ENCODE measurements at regions not wholly inside any gene's neighbourhood (a gene's known extent, or its start where the extent isn't known, plus 50 kb on each side); places are given as distances from the start of the nearest gene placed in this dataset.

DNA sequence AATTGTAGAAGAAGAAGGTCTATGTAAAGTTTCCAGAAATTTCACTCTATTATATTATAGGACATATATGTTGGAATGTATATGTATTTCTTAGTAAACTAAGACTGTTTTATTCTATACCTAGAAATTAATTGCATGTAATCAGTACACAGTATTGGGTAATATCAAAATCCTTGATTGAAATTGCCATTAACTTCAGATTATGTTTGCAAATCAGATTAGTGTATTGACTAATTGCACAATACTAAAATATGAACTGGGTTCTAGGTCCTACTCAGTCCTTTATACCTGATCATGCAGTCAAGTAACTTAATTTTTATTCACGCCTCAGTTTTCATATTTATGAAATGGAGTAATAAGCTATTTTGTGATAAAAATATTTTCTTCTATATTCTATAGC is 950.3 kb upstream of the ADGRL3 start:
- DNase-seq (no peak), ATAC-seq (no peak)
- intact Hi-C loops (cut with DNase I) = no loop called here
- H3K9me3 ChIP-seq (ENCODE audit: control insufficient read depth, low read length) = no peaks in the 10 kb centered on the region
- 91% methylated on average over 1 of the region's 1 CpG for WGBS
- H3K27me3 ChIP-seq (ENCODE audit: control insufficient read depth, insufficient read depth) = no peaks in the 10 kb centered on the region
- H3K4me1 ChIP-seq (ENCODE audit: control insufficient read depth, insufficient read depth, low read length) = no peaks in the 10 kb centered on the region
- no peak overlapping the region for H3K4me3 ChIP-seq (ENCODE audit: low read length)
- H3K27ac ChIP-seq (ENCODE audit: low read length) = no peak overlapping the region

DNA sequence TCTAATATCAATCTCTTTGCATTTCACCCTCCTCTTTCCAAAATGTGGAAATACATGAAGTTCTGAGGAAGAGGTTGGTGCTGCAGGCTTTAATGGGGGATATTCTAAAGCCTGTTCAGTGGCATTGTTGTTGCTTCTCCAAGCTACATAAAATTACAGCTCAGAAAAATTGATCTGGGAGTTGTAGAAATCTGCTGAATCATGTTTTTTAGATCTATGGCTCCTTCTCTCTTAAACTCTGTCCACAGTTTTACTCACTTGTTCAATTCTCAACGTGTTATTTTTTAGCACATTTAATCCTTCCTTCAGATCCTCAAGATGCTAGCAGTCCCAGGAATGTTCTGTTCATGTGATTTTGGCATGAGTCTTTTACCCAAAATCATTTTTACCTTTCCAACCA is 949.5 kb upstream of the ADGRL3 start:
- no peak overlapping the region for H3K4me3 ChIP-seq (ENCODE audit: low read length)
- H3K27ac ChIP-seq (ENCODE audit: low read length) = no peak overlapping the region
- DNase-seq (no peak), ATAC-seq (no peak)
- H3K4me1 ChIP-seq (ENCODE audit: control insufficient read depth, insufficient read depth, low read length) = no peaks in the 10 kb centered on the region
- 55% methylated on average over 1 of the region's 1 CpG for WGBS
- H3K9me3 ChIP-seq (ENCODE audit: control insufficient read depth, low read length) = no peaks in the 10 kb centered on the region
- intact Hi-C loops (cut with DNase I) = no loop called here
- no peaks in the 10 kb centered on the region for H3K27me3 ChIP-seq (ENCODE audit: control insufficient read depth, insufficient read depth)

DNA sequence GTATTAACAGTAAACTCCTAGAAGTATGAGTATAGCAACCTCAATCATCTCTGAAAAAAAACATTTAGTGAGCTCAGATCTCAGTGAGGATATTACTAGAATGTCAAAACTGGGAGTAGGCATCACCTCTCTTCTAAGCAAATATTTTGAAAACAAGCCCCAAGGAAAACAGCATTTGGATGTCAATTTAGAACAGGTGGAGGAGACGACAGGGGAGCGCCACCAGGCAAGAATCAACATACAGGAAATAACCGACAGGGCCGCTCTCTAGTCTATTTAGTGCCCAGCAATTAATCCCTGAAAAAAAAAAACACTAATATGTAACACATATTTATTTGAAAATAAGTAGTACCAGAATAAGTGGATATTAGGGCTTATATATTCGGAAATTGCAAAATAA is 940.3 kb upstream of the ADGRL3 start:
- 67% methylated on average over 5 of the region's 5 CpGs for WGBS
- intact Hi-C loops (cut with DNase I) = no loop called here

DNA sequence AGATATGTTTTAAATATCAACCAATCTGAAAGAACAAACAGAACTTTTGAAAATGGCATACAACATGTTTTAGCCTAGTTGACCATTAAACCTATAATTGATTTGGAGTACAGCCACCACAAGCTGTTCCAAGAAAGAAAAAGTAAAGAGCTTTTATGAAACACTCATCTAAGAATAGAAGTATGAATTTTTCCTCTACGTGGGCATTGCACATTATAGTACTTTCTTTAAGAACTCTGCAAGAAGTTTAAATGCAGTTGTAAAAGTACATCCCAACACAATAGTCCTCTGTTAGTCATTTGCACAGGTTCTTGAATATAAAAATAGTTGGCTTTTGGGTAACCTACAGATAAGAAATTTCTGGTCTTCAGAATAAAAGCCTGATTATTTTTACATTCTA is 933.6 kb upstream of the ADGRL3 start:
- 61% methylated on average over 1 of the region's 1 CpG for WGBS
- H3K27me3 ChIP-seq (ENCODE audit: control insufficient read depth, insufficient read depth) = no peaks in the 10 kb centered on the region
- ATAC-seq = no peak

More for the DNA sequence above, 940.3 kb upstream of the ADGRL3 start:
- H3K4me3 ChIP-seq (ENCODE audit: low read length) = no peak overlapping the region
- no peaks in the 10 kb centered on the region for H3K27me3 ChIP-seq (ENCODE audit: control insufficient read depth, insufficient read depth)
- ATAC-seq = no peak
- H3K27ac ChIP-seq (ENCODE audit: low read length) = no peak overlapping the region
- no peaks in the 10 kb centered on the region for H3K4me1 ChIP-seq (ENCODE audit: control insufficient read depth, insufficient read depth, low read length)
- DNase-seq = no peak
- no peaks in the 10 kb centered on the region for H3K9me3 ChIP-seq (ENCODE audit: control insufficient read depth, low read length)

DNA sequence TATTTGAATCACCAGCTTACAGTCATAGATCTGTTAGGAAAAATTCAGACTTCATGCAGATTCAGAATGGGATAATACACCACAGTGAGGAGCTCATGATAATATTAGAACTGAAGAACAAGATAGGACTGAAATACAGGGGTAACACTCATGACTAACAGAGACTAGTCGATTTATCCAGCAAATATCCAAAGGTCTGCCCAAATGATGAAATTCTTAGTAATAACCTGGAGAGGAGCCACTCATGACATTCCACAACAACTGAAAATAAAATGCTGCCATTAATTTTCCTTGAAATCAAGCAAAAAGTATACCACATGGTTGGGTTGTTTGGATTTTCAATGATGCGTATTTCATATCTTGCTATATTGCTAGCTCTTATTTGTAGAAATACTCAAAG is 903.7 kb upstream of the ADGRL3 start:
- no peak overlapping the region for H3K27ac ChIP-seq (ENCODE audit: low read length)
- 38% methylated on average over 2 of the region's 2 CpGs for WGBS
- intact Hi-C loops (cut with DNase I) = no loop called here

More for the DNA sequence above, 933.6 kb upstream of the ADGRL3 start:
- no peak for DNase-seq
- intact Hi-C loops (cut with DNase I) = no loop called here
- Histone ChIP-seq H3K4me3 (ENCODE audit: low read length) (no peak overlapping the region), H3K4me1 (ENCODE audit: control insufficient read depth, insufficient read depth, low read length) (no peaks in the 10 kb centered on the region), H3K9me3 (ENCODE audit: control insufficient read depth, low read length) (no peaks in the 10 kb centered on the region), H3K27ac (ENCODE audit: low read length) (no peak overlapping the region)

DNA sequence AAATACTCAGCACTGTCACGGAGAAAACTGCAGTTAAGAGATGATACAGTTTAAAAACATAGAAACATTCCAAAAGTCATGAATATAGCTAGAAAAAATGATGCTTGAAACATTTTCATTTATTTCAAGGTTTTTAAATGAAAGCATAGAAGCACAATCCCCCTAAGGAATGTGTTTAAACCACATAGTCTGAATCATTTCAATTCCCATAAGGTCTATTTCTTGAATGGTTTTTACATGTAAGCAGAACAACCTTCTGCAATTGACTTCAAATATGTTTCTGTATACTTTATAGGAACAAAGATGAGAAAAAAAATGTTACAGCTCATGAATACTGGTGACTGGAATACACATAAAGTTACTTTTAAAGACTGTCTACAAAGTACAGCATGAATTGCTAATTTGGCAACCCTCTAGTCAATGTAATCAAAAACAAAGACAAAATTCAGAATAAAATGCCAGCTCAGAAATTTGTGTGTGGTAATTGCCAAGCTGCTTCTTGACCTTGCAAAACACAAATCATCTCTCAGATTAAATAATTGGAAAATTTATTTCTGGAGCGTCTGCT is 886.4 kb upstream of the ADGRL3 start:
- no peaks in the 10 kb centered on the region for H3K9me3 ChIP-seq (ENCODE audit: control insufficient read depth, low read length)
- H3K4me1 ChIP-seq (ENCODE audit: control insufficient read depth, insufficient read depth, low read length) = no peaks in the 10 kb centered on the region
- 66% methylated on average over 2 of the region's 2 CpGs for WGBS
- intact Hi-C loops (cut with DNase I) = no loop called here
- no peak for ATAC-seq
- H3K4me3 ChIP-seq (ENCODE audit: low read length) = no peak overlapping the region
- DNase-seq = no peak
- no peaks in the 10 kb centered on the region for H3K27me3 ChIP-seq (ENCODE audit: control insufficient read depth, insufficient read depth)
- H3K27ac ChIP-seq (ENCODE audit: low read length) = no peak overlapping the region

More for the DNA sequence above, 903.7 kb upstream of the ADGRL3 start:
- no peaks in the 10 kb centered on the region for H3K4me1 ChIP-seq (ENCODE audit: control insufficient read depth, insufficient read depth, low read length)
- H3K27me3 ChIP-seq (ENCODE audit: control insufficient read depth, insufficient read depth) = no peaks in the 10 kb centered on the region
- DNase-seq (no peak), ATAC-seq (no peak)
- H3K4me3 ChIP-seq (ENCODE audit: low read length) = no peak overlapping the region
- no peaks in the 10 kb centered on the region for H3K9me3 ChIP-seq (ENCODE audit: control insufficient read depth, low read length)

DNA sequence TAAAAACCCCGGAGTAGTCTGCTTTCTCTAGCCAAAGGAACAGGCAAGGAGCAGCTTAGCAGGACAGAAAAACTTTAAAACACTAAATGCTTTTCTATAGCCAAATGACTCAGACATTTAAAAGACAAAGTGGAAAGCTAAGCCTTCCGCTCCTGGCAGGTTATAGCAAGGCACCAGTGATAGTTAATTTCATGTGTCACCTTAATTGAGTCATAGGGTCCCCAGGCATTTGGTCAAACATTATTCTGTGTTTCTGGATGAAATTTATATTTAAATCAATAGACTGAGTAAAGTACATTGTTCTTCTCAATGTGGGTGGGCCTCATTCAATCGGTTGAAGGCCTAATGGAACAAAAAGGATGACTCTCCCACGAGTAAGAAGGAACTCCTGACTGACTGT is 885.7 kb upstream of the ADGRL3 start:
- Histone ChIP-seq H3K27me3 (ENCODE audit: control insufficient read depth, insufficient read depth) (no peaks in the 10 kb centered on the region), H3K4me3 (ENCODE audit: low read length) (no peak overlapping the region), H3K4me1 (ENCODE audit: control insufficient read depth, insufficient read depth, low read length) (no peaks in the 10 kb centered on the region), H3K27ac (ENCODE audit: low read length) (no peak overlapping the region), H3K9me3 (ENCODE audit: control insufficient read depth, low read length) (no peaks in the 10 kb centered on the region)
- ATAC-seq (no peak), DNase-seq (no peak)
- intact Hi-C loops (cut with DNase I) = no loop called here
- 67% methylated on average over 4 of the region's 4 CpGs for WGBS

DNA sequence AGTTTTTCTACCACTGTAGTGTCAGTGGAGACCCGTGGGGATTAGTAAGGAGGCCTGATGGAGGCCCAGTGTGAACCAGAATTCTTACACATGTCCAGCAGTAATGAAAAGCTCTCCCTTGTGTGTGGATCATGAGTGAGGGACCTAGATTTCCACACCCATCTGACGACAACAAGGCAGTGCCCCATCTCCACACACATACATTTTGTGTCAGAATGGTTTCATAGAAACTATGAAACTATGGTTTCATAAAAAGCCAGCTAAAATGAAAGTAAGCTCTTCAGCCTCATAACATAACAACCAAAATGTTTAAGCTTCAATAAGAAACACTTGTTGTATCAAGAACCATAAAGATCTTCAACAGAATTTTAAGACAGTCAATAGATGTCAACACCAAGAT is 884.5 kb upstream of the ADGRL3 start:
- 75% methylated on average over 2 of the region's 2 CpGs for WGBS

DNA sequence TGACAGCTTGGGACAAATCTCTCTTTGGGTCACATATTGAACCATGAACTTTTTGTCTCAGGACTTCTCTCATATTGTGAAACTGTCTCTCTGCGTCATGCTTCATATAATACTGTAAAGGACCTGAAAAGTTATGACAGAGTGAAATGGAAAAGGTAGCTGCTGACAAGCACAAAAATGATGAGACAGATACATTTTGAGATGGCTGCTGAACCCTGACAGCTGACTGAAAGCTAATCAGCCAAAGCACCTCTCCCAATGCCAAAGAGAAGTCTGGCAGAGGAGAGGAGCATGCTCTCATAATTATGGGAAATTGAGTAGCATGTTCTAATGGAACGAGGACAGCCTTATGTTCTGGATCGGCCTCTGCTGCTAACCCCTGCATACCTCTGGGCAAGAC is 873.4 kb upstream of the ADGRL3 start:
- Histone ChIP-seq H3K4me3 (ENCODE audit: low read length) (no peak overlapping the region), H3K27me3 (ENCODE audit: control insufficient read depth, insufficient read depth) (no peaks in the 10 kb centered on the region), H3K27ac (ENCODE audit: low read length) (no peak overlapping the region), H3K9me3 (ENCODE audit: control insufficient read depth, low read length) (no peaks in the 10 kb centered on the region), H3K4me1 (ENCODE audit: control insufficient read depth, insufficient read depth, low read length) (no peaks in the 10 kb centered on the region)
- no peak for DNase-seq
- WGBS = 61% methylated on average over 3 of the region's 3 CpGs
- intact Hi-C loops (cut with DNase I) = no loop called here
- ATAC-seq = no peak

More for the DNA sequence above, 884.5 kb upstream of the ADGRL3 start:
- no peak overlapping the region for H3K27ac ChIP-seq (ENCODE audit: low read length)
- no peaks in the 10 kb centered on the region for H3K27me3 ChIP-seq (ENCODE audit: control insufficient read depth, insufficient read depth)
- DNase-seq = no peak
- H3K4me1 ChIP-seq (ENCODE audit: control insufficient read depth, insufficient read depth, low read length) = no peaks in the 10 kb centered on the region
- H3K4me3 ChIP-seq (ENCODE audit: low read length) = no peak overlapping the region
- intact Hi-C loops (cut with DNase I) = no loop called here
- no peaks in the 10 kb centered on the region for H3K9me3 ChIP-seq (ENCODE audit: control insufficient read depth, low read length)
- ATAC-seq = no peak

DNA sequence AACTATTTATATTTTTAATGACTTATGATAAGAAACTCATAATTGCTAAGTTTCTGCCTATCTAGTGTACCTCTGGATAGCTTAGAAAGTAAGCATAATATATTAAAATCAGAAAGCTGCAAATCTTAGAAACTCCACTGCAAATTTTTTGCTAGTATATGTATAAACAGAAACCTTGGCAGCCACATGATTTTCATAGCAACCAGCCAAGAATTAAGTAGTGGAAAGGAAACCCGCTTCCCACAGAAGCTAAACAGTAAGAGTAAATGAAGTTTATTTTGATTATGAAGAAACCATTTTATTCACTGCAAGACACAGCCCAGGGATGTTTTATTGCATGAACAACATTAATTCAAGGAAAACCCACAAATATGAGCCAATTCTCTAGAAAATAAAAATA is 872.5 kb upstream of the ADGRL3 start:
- intact Hi-C loops (cut with DNase I) = no loop called here
- no peak overlapping the region for H3K4me3 ChIP-seq (ENCODE audit: low read length)
- no peak for DNase-seq
- no peaks in the 10 kb centered on the region for H3K9me3 ChIP-seq (ENCODE audit: control insufficient read depth, low read length)
- H3K27me3 ChIP-seq (ENCODE audit: control insufficient read depth, insufficient read depth) = no peaks in the 10 kb centered on the region
- H3K27ac ChIP-seq (ENCODE audit: low read length) = no peak overlapping the region
- no peak for ATAC-seq
- H3K4me1 ChIP-seq (ENCODE audit: control insufficient read depth, insufficient read depth, low read length) = no peaks in the 10 kb centered on the region
- 38% methylated on average over 1 of the region's 1 CpG for WGBS

DNA sequence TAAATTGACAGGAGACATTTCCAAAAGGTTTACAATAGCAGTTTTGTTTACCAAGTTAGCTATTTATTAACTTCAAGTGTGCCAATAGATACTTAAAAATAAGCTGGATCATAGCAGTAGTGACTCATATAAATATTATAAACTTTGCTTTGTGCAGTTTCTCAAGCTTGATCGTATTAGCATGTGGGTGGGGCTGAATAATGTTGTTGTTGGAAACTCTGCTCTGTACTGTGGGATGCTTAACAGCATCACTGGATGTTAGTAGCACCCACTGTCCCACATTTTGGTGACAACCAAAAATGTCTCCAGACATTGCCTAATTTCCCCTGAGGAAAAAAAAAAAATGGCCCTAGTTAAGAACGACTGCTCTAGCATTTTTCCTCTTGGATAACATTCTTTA is 855.2 kb upstream of the ADGRL3 start:
- no peaks in the 10 kb centered on the region for H3K4me1 ChIP-seq (ENCODE audit: control insufficient read depth, insufficient read depth, low read length)
- 31% methylated on average over 2 of the region's 2 CpGs for whole genome bisulfite sequencing
- intact Hi-C loops (cut with DNase I) = no loop called here
- H3K27me3 ChIP-seq (ENCODE audit: control insufficient read depth, insufficient read depth) = no peaks in the 10 kb centered on the region
- no peak overlapping the region for H3K27ac ChIP-seq (ENCODE audit: low read length)
- no peak overlapping the region for H3K4me3 ChIP-seq (ENCODE audit: low read length)
- DNase-seq (no peak), ATAC-seq (peak; percentile 90 to 92)
- no peaks in the 10 kb centered on the region for H3K9me3 ChIP-seq (ENCODE audit: control insufficient read depth, low read length)

DNA sequence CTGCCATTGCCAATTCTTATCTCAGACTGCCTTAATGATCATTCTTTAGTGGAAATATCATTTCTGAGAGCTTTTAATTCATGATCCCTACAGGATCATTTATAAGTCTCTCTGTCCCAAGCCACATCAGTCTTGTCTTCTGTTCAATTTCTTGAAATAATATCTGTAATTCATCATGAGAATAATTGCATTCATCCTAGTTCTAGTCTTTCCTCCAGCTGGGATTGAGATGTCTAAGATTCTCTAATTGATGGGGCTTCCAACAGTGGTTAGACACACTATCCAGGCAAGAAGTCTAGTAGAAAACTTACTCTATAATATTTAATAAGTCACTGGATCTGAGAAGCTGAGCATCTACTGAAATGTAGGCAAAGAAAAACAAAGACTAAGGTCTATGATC is 854.7 kb upstream of the ADGRL3 start:
- Histone ChIP-seq H3K9me3 (ENCODE audit: control insufficient read depth, low read length) (no peaks in the 10 kb centered on the region), H3K27me3 (ENCODE audit: control insufficient read depth, insufficient read depth) (no peaks in the 10 kb centered on the region), H3K27ac (ENCODE audit: low read length) (no peak overlapping the region), H3K4me1 (ENCODE audit: control insufficient read depth, insufficient read depth, low read length) (no peaks in the 10 kb centered on the region), H3K4me3 (ENCODE audit: low read length) (no peak overlapping the region)
- intact Hi-C loops (cut with DNase I) = no loop called here
- no peak for DNase-seq
- no peak for ATAC-seq
